HepG2 (cell line): ENCODE measurements at regions not wholly inside any gene's neighbourhood (a gene's known extent, or its start where the extent isn't known, plus 50 kb on each side); places are given as distances from the start of the nearest gene placed in this dataset.

Source experiments
- ATAC-seq: fragments of 200-7000 bp; cut with Tn5 transposase; 3 replicates; pipeline ENCODE4 v1.9.1; 2020; ENCODE audit warnings: mild to moderate bottlenecking, moderate library complexity
- BruUV-seq: library from RNA; stranded (reverse); fragments of 400-500 nt; replicated peaks from 2 replicates; lab custom pipeline; 2021; lab: Mats Ljungman, UMichigan
- CTCF ChIA-PET: fragments of 300-600 bp; formaldehyde crosslinking; extraction: SDS; loops from one replicate; lab custom pipeline; 2021; ENCODE audit warnings: low total read pairs, inconsistent platforms, low intra/inter-chr PET ratio; lab: Yijun Ruan, JAX
- POLR2A ChIA-PET: fragments of 350-600 bp; sonication (Branson Sonifier 250); formaldehyde crosslinking; loops from one replicate; lab custom pipeline; 2020; ENCODE audit warnings: antibody characterized with exemption, inconsistent platforms; lab: Yijun Ruan, JAX
- DNase-seq: peaks from one replicate; pipeline ENCODE4 v3.0.0-alpha.2; 2015; ENCODE audit warnings: low spot score
- FAIRE-seq: peaks from 3 replicates; lab custom pipeline; 2011; peaks lifted over from hg19 to GRCh38; lab: Jason Lieb, UNC
- H2AFZ ChIP-seq: one replicate; pipeline ENCODE4 v1.6.1; 2011; ENCODE audit warnings: low read length, inconsistent platforms
- H3K27ac ChIP-seq: fragments of 300-600 bp; 3 replicates; pipeline ENCODE4 v1.8.0; 2011; ENCODE audit warnings: mixed run types, mild to moderate bottlenecking, mixed read lengths, low read length, inconsistent platforms; ENCODE audit not compliant: insufficient read depth; ENCODE audit errors: extremely low read length
- H3K27me3 ChIP-seq, 2 experiments: fragments of 200-600 bp in 1 of 2; 2 replicates in 1 of 2; 3 replicates in 1 of 2; pipeline versions ENCODE4 v1.6.0 to v1.8.0; 2011; ENCODE audit warnings: low read length in 2 of 2, mild to moderate bottlenecking in 2 of 2, moderate library complexity in 2 of 2, inconsistent platforms in 1 of 2; ENCODE audit not compliant: insufficient read depth in 2 of 2, control insufficient read depth in 1 of 2
- H3K36me3 ChIP-seq, 2 experiments: fragments of 200-600 bp in 1 of 2; replicated peaks in 1 of 2; 2 replicates in 1 of 2; 3 replicates in 1 of 2; pipeline versions ENCODE4 v1.5.1 to v1.8.0; 2011; ENCODE audit warnings: low read length in 2 of 2, inconsistent platforms in 1 of 2; ENCODE audit not compliant: insufficient read depth in 2 of 2, control insufficient read depth in 1 of 2
- H3K4me1 ChIP-seq: 2 replicates; pipeline ENCODE4 v1.5.1; 2012; ENCODE audit warnings: low read length, inconsistent platforms; ENCODE audit not compliant: insufficient read depth
- H3K4me2 ChIP-seq: 2 replicates; pipeline ENCODE4 v1.6.0; 2011; ENCODE audit warnings: low read depth, low read length, inconsistent platforms
- H3K4me3 ChIP-seq, 3 experiments: fragments of 200-600 bp in 1 of 3; sonication (generic), shearing (Covaris generic) in 1 of 3; replicated peaks in 1 of 3; 2 replicates each; pipeline ENCODE4 v1.5.1; 2011 to 2016; ENCODE audit warnings: low read length in 3 of 3, inconsistent platforms in 2 of 3, low read depth in 2 of 3, mild to moderate bottlenecking in 2 of 3, control low read depth in 1 of 3, mixed read lengths in 1 of 3; ENCODE audit not compliant: insufficient read depth in 1 of 3
- H3K79me2 ChIP-seq: one replicate; pipeline ENCODE4 v1.6.1; 2011; ENCODE audit warnings: low read length, inconsistent platforms; ENCODE audit not compliant: insufficient read depth
- H3K9ac ChIP-seq: 2 replicates; pipeline ENCODE4 v1.6.0; 2011; ENCODE audit warnings: mild to moderate bottlenecking, low read depth, low read length, inconsistent platforms; ENCODE audit not compliant: insufficient read depth
- H3K9me3 ChIP-seq: 2 replicates; pipeline ENCODE4 v1.5.1; 2012; ENCODE audit warnings: mild to moderate bottlenecking, low read length
- H4K20me1 ChIP-seq: 2 replicates; pipeline ENCODE4 v1.6.0; 2011; ENCODE audit warnings: inconsistent platforms, mild to moderate bottlenecking, low read length, moderate library complexity; ENCODE audit not compliant: insufficient read depth
- BCLAF1 ChIP-seq: fragments of 450-650 bp; IDR thresholded peaks from 2 replicates; pipeline ENCODE4 v1.6.1; 2017; ENCODE audit warnings: mild to moderate bottlenecking
- GPN1 ChIP-seq: sonication (generic); formaldehyde crosslinking; IDR thresholded peaks from 2 replicates; pipeline ENCODE4 v1.5.1; 2020; ENCODE audit warnings: missing genetic modification reagents, borderline replicate concordance
- HNRNPLL ChIP-seq: fragments of 200-400 bp; formaldehyde crosslinking; IDR thresholded peaks from 2 replicates; pipeline ENCODE4 v1.6.1; 2017; ENCODE audit warnings: mild to moderate bottlenecking, low read depth, low read length; ENCODE audit not compliant: poor library complexity, severe bottlenecking
- MAFK ChIP-seq, 2 experiments: IDR thresholded peaks in 1 of 2; conservative IDR thresholded peaks in 1 of 2; 2 replicates each; pipeline ENCODE4 v1.6.1; 2011; ENCODE audit warnings: improper control_type of control experiment in 2 of 2, low read length in 2 of 2
- MTA3 ChIP-seq: sonication (generic); formaldehyde crosslinking; IDR thresholded peaks from 2 replicates; pipeline ENCODE4 v1.4.0; 2020; ENCODE audit warnings: missing genetic modification reagents
- PCBP2 ChIP-seq: fragments of 200-400 bp; formaldehyde crosslinking; optimal IDR thresholded peaks from 2 replicates; pipeline ENCODE3; 2018; ENCODE audit warnings: low read length, low read depth; ENCODE audit not compliant: poor library complexity, severe bottlenecking
- PPARG ChIP-seq: conservative IDR thresholded peaks from 2 replicates; pipeline ENCODE4 v1.6.1; 2016; ENCODE audit warnings: missing biosample characterization, missing genetic modification reagents
- SOX5 ChIP-seq: IDR thresholded peaks from 2 replicates; pipeline ENCODE4 v1.6.1; 2016; ENCODE audit warnings: borderline replicate concordance
- ZNF180 ChIP-seq: sonication (generic); formaldehyde crosslinking; IDR thresholded peaks from 2 replicates; pipeline ENCODE4 v1.4.0; 2020; ENCODE audit warnings: low read depth, missing genetic modification reagents, borderline replicate concordance
- ZNF253 ChIP-seq: sonication (generic); formaldehyde crosslinking; IDR thresholded peaks from 2 replicates; pipeline ENCODE4 v1.8.0; 2022; ENCODE audit warnings: mild to moderate bottlenecking, missing genetic modification reagents, borderline replicate concordance
- ZNF276 ChIP-seq: sonication (generic); formaldehyde crosslinking; IDR thresholded peaks from 2 replicates; pipeline ENCODE4 v1.4.0; 2020; ENCODE audit warnings: mild to moderate bottlenecking, low read depth, missing genetic modification reagents
- WGBS: methylation state at CpG from one replicate; pipeline ENCODE4 v1.1.6; 2017; ENCODE audit warnings: low lambda C conversion rate; 5-methylcytosine and 5-hydroxymethylcytosine counted together
- in situ Hi-C: cut with HindIII; loops from 2 replicates; pipeline ENCODE4 v1.10.0; 2017; ENCODE audit warnings: low pct_unique_long_range_greater_than_20kb; ENCODE audit not compliant: extremely low pct_ligation_motif_present
- intact Hi-C: fragments of 100-400 bp; cut with micrococcal nuclease; formaldehyde crosslinking; loops from one replicate; pipeline ENCODE4 v1.10.0; 2022; ENCODE audit not compliant: unreplicated experiment
- TF ChIP-seq, protein P1 (sequence below), 2 experiments: fragments of 450-650 bp in 1 of 2; sonication (generic) in 1 of 2; formaldehyde crosslinking; IDR thresholded peaks; 2 replicates each; pipeline versions ENCODE4 v1.5.0 to v1.8.0; 2020 to 2022; ENCODE audit warnings: mild to moderate bottlenecking in 1 of 2, missing genetic modification reagents in 1 of 2

GRCh38 chr4:189806506-189806905 lies 134.2 kb upstream of the FRG1 start:
- Histone ChIP-seq H3K27ac (no peak overlapping the region), H2AFZ (no peak overlapping the region), H3K79me2 (no peaks in the 10 kb centered on the region), H3K4me2 (no peak overlapping the region), H3K4me1 (no peaks in the 10 kb centered on the region), H4K20me1 (no peaks in the 10 kb centered on the region), H3K9me3 (no peaks in the 10 kb centered on the region), H3K27me3 (peaks cover 0 to 3% of the 10 kb centered on the region in 2 experiments; a peak in 1 of 5 replicates), H3K9ac (no peak overlapping the region), H3K36me3 (no peaks in the 10 kb centered on the region), H3K4me3 (no peak overlapping the region)
- CTCF ChIA-PET, result no interaction called here
- FAIRE-seq (no peak), DNase-seq (no peak), ATAC-seq (no peak)
- 61% methylated on average over 6 of the region's 6 CpGs for WGBS
- in situ Hi-C loops (no loop called here), intact Hi-C loops (no loop called here)
- POLR2A ChIA-PET, result no interaction called here
- no TSS peak for BruUV-seq
- TF ChIP-seq MAFK (conservative IDR thresholded peaks at IDR 0.05 in 1 of 2, IDR thresholded peaks at IDR 0.05 in 1 of 2; ENCODE audit: low read length in 2 of 2) (peak in 1 of 2 experiments; percentile 0; a peak in 1 of 4 replicates), MTA3 (CRISPR knock-in tag) (no peak), ZNF180 (no peak), ZNF253 (CRISPR knock-in tag) (no peak)
- TF ChIP-seq, all 625 proteins: peak for 1

- FAIRE-seq (no peak), DNase-seq (no peak), ATAC-seq (no peak)
- intact Hi-C loops, result no loop called here
- Histone ChIP-seq H2AFZ (no peak overlapping the region), H3K79me2 (no peaks in the 10 kb centered on the region), H3K9ac (no peak overlapping the region), H3K27ac (no peak overlapping the region), H3K9me3 (no peaks in the 10 kb centered on the region), H3K4me3 (no peak overlapping the region), H3K4me1 (no peaks in the 10 kb centered on the region), H3K27me3 (peaks cover 0 to 3% of the 10 kb centered on the region in 2 experiments; a peak in 1 of 5 replicates), H4K20me1 (no peaks in the 10 kb centered on the region), H3K36me3 (no peaks in the 10 kb centered on the region), H3K4me2 (no peak overlapping the region)
- CTCF ChIA-PET, result no interaction called here
- BruUV-seq, result no TSS peak
- POLR2A ChIA-PET, result no interaction called here
- WGBS, result 72% methylated on average over 23 of the region's 35 CpGs
- in situ Hi-C loops, result no loop called here
- TF ChIP-seq PPARG (CRISPR knock-in tag), result no peak
- no peak for TF ChIP-seq HNRNPLL
- TF ChIP-seq ZNF276 (CRISPR knock-in tag), result no peak
- no peak for TF ChIP-seq GPN1 (CRISPR knock-in tag)
- TF ChIP-seq, protein P1, sequence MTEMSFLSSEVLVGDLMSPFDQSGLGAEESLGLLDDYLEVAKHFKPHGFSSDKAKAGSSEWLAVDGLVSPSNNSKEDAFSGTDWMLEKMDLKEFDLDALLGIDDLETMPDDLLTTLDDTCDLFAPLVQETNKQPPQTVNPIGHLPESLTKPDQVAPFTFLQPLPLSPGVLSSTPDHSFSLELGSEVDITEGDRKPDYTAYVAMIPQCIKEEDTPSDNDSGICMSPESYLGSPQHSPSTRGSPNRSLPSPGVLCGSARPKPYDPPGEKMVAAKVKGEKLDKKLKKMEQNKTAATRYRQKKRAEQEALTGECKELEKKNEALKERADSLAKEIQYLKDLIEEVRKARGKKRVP (CRISPR knock-in tag; IDR thresholded peaks at IDR 0.05), result no peak
- no peak for TF ChIP-seq PCBP2
- TF ChIP-seq SOX5 (CRISPR knock-in tag), result no peak
- TF ChIP-seq BCLAF1, result no peak
Measured at GRCh38 chr4:189807031-189807430, 133.6 kb upstream of the FRG1 start.
